SK-MEL-5 (cell line): ENCODE measurements at regions not wholly inside any gene's neighbourhood (a gene's known extent, or its start where the extent isn't known, plus 50 kb on each side); places are given as distances from the start of the nearest gene placed in this dataset.
"Not testable (repeated sequence)": the region's sequence is repeated elsewhere in the genome, so short reads cannot be mapped to it uniquely, and the experiment has no call there.

ENCODE experiments used
- DNase-seq: peaks from one replicate; pipeline ENCODE4 v3.0.0-alpha.2; 2016; ENCODE audit warnings: low read depth, low spot score
- in situ Hi-C: cut with HindIII; loops from 2 replicates; pipeline ENCODE4 v1.10.0; 2016; ENCODE audit warnings: low sequenced_read_pairs, high pct_unique_total_duplicates, low pct_unique_long_range_greater_than_20kb

GRCh38 chr3:82509951-82510603 is 748.6 kb upstream of the GBE1 start:
- in situ Hi-C loops: no loop called here

GRCh38 chr3:82509106-82509842 is 747.8 kb upstream of the GBE1 start:
- no peak for DNase-seq
- in situ Hi-C loops: no loop called here

More at GRCh38 chr3:82509951-82510603, 748.6 kb upstream of the GBE1 start:
- no peak for DNase-seq

DNA sequence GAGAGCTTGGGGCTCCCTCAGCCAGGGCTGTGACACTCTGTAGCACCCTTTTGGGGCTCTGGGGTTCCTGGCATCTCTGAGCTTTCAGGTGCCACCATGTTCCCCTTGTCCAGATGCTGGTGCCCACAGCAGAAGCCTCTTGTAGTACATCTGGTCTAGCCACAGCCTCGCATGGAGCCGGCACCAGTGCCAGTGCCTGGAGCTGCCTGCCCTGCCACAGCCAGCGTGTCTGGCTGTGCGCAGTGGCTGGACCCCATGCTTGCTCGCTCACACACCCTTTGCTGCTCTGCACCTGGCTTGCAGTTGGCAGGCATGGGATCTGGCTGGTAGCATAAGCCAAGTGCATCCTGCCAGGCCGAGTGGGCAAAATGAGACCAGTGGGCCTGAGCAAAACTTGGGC is 744.8 kb upstream of the GBE1 start:
- no peak for DNase-seq
- in situ Hi-C loops: no loop called here

- in situ Hi-C loops: no loop called here
- DNase-seq: no peak
Observed at GRCh38 chr3:82505079-82505756, 743.8 kb upstream of the GBE1 start.

DNA sequence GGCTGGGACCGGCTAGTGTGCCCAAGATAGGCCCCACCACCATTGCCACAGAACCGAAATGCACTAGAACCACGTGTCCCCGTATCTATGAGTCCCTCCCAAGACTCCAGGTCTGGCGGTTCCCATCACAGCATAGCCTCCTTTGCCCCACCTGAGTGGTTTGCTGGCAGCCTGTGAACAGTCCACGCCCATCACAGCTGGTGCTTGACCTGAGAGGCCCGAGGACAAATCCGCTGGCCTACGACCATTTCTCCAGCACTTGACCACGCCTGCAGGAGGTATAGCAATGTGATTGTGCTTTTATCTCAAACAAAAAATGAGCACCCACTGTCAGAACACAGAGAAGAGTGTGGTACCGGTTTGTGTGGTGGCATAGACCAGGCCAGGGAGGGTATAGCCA is 736.7 kb upstream of the GBE1 start:
- in situ Hi-C loops: no loop called here
- DNase-seq: no peak

GRCh38 chr3:82496890-82497560 is 735.6 kb upstream of the GBE1 start:
- DNase-seq: peak; percentile 75
- in situ Hi-C loops: no loop called here

DNA sequence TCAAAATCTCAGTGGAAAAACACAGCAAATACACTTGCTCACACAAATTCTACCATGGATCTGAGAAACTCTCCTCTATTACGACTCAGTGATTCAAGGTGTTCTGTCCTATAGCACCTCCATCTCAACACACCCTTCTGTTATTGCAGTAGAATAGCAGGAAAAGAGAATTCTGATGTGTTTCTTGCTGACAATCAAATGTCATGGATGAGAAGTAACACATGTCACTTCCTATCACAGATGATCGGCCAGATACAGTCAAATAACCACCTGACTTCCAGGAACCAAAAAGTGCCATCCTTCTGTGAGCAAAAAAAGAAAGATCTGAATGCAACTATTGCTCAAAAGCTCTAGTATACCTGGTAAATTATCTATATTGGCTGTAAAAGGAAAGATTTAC is 734.2 kb upstream of the GBE1 start:
- in situ Hi-C loops: no loop called here
- no peak for DNase-seq

GRCh38 chr3:82494977-82495489 is 733.6 kb upstream of the GBE1 start:
- in situ Hi-C loops: no loop called here
- no peak for DNase-seq

- in situ Hi-C loops: no loop called here
- DNase-seq: no peak
Observed at GRCh38 chr3:82493858-82494257, 732.4 kb upstream of the GBE1 start.

- in situ Hi-C loops: no loop called here
- no peak for DNase-seq
Observed at GRCh38 chr3:82475306-82475705, 713.9 kb upstream of the GBE1 start.

DNA sequence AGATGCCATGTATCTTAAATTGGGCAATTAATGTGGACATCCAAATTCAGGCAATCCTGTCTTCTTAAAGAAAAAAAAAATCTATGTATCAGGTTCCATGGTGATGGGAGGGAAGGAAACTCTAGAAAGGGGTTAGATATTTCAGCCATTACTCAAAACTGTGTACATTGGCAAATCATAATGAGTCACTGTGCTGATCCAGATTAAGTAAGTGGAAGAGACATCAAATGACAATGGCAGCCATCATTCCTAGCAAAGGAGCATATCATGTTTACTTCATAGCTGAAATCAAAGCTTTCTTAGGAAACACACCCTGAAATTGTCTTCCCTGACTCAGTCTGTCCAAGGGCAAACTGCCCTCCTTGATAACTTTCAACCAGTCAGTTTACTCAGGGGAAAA is 713.3 kb upstream of the GBE1 start:
- DNase-seq: no peak
- in situ Hi-C loops: no loop called here

DNA sequence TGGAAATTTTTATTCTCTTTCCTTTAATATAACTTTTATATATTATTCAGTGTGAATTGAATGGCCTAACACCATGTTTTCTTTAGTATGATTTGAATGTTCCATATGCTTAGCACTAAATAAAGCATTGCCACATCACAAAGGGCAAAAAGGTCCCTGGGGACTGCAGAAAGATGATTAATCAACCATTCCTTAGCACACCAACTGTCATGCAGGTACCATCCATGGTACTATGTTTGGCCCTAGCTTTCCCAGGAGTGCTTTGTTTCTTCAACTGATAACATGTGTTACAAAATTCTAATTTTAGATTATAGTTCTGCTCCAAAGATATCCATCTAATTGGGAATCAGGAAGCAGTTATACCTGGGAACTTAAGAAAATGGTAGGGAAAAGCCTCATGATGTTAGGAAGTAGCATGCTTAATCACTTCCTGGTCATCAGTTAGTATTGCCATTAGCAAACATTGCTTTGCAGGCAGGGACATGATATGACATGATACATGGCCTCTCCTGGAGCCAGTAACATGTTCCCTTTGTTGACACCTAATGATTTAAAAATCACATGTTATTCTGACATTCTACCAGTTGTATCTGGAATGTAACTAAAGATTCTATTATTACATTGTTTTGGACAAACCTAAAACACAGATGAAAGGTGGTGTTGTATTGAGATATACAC is 712.6 kb upstream of the GBE1 start:
- in situ Hi-C loops: no loop called here
- DNase-seq: no peak

GRCh38 chr3:82467051-82467450 is 705.6 kb upstream of the GBE1 start:
- DNase-seq: no peak
- in situ Hi-C loops: no loop called here

GRCh38 chr3:82462977-82463376 is 701.5 kb upstream of the GBE1 start:
- DNase-seq: no peak
- in situ Hi-C loops: no loop called here

DNA sequence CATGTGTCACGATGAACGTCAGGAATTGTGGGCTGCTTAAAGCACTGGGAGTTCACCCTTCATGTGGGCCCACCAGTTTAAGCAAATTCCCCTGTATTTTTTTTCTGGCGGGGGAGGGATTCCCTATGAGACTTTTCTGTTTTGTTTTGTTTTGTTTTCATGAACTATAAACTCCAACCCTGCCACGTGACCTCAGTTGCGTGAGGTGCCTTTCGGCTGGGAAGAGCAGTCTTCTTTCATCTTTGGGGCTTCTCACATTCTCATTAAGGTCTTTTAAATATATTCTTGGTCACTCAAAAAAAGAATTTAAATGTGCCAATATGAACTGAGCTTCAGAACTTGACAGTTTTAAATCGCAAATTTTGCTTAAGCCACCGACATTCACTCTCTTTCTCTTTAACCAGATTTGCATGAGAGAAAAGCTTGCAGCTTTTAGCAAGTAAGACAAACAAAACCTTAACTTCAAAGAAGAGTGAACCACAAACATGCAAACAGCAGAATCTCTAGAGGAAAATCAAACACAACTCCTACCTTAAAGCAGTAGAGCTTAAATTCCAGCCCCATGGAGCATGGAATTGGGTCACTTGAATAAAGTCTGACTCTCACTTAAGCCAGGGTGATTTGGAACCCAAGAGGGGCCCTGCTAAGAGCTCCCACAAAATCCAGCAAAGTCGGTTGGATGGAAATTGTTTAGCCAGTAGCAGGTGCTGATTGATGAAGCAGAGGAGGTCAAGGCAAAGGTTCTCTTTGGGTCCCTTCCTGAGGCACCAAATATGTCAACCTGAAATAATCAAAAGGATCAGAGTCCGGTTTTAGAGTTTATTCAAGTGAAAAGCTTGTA is 699.8 kb upstream of the GBE1 start:
- in situ Hi-C loops: no loop called here
- DNase-seq: no peak

- no peak for DNase-seq
- in situ Hi-C loops: no loop called here
Observed at GRCh38 chr3:82448320-82448719, 686.9 kb upstream of the GBE1 start.

DNA sequence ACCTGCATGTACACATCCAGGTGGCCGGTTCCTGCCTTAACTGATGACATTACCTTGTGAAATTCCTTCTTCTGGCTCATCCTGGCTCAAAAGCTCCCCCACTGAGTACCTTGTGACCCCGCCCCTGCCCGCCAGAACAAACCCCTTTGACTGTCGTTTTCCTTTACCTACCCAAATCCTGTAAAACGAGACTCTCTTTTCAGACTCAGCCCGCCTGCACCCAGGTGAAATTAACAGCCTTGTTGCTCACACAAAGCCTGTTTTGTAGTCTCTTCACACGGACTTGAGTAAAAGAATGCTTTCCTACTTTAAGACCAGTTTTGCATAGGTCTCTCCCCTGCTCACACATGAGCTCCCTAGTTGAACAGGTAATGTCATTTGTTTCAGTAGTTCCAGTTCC is 667.4 kb upstream of the GBE1 start:
- DNase-seq, in situ Hi-C loops: not testable (repeated sequence)
